ENCODE measurements at regions not wholly inside any gene's neighbourhood (a gene's known extent, or its start where the extent isn't known, plus 50 kb on each side); places are given as distances from the start of the nearest gene placed in this dataset.

DNA sequence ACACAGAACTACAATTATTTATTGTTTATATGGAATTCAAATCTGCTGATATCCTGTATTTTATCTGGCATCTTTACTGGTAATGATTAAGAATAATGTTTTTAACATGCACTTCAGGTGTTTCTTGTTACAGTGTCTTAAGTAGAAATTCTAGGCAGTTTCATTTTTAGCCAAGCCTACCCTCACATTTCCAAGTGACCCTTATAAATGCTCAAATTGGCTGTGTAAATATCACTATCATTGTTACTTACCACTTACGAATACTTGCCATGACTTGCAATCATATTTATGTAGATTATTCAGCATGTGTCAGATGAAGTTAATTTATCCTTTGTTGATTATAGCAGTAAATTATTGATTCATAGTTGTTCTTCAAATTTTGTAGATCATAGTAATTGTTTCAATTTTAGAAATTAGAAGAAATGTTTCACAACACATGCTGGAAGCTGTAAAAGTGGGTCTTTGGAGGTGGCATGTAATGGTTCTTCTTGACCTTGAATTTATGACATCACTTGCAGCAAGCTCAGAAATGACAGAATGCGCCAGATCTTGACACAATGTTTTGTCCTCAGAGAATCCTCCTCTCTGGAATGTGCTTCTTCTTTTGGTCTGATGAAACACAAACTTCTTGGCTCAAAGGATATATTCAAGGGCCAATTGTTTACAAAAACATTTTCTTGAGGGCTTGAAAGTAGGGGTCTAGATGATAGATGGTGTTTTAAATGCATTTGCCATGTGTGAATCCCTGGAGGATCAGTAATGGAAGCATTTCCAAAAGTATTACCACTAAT, 471.8 kb downstream of the COL12A1 start:
- no peak for ATAC-seq
- TF ChIP-seq PPARA (CRISPR knock-in tag; IDR thresholded peaks at IDR 0.05; ENCODE audit: borderline replicate concordance) (no peak), RARB (CRISPR knock-in tag; IDR thresholded peaks at IDR 0.05) (no peak), BACH2 (CRISPR knock-in tag; IDR thresholded peaks at IDR 0.05; ENCODE audit: borderline replicate concordance) (no peak), TOX (CRISPR knock-in tag; IDR thresholded peaks at IDR 0.05; ENCODE audit: borderline replicate concordance) (no peak), ESRRG (CRISPR knock-in tag; IDR thresholded peaks at IDR 0.05) (no peak), GLIS3 (CRISPR knock-in tag; IDR thresholded peaks at IDR 0.05) (no peak), ZFP30 (CRISPR knock-in tag; IDR thresholded peaks at IDR 0.05) (no peak), ARNTL (CRISPR knock-in tag; IDR thresholded peaks at IDR 0.05; ENCODE audit: borderline replicate concordance, low read depth) (no peak)
- TF ChIP-seq, protein P1, sequence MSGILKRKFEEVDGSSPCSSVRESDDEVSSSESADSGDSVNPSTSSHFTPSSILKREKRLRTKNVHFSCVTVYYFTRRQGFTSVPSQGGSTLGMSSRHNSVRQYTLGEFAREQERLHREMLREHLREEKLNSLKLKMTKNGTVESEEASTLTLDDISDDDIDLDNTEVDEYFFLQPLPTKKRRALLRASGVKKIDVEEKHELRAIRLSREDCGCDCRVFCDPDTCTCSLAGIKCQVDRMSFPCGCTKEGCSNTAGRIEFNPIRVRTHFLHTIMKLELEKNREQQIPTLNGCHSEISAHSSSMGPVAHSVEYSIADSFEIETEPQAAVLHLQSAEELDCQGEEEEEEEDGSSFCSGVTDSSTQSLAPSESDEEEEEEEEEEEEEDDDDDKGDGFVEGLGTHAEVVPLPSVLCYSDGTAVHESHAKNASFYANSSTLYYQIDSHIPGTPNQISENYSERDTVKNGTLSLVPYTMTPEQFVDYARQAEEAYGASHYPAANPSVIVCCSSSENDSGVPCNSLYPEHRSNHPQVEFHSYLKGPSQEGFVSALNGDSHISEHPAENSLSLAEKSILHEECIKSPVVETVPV (CRISPR knock-in tag; IDR thresholded peaks at IDR 0.05) = no peak
- TF ChIP-seq, protein P2, sequence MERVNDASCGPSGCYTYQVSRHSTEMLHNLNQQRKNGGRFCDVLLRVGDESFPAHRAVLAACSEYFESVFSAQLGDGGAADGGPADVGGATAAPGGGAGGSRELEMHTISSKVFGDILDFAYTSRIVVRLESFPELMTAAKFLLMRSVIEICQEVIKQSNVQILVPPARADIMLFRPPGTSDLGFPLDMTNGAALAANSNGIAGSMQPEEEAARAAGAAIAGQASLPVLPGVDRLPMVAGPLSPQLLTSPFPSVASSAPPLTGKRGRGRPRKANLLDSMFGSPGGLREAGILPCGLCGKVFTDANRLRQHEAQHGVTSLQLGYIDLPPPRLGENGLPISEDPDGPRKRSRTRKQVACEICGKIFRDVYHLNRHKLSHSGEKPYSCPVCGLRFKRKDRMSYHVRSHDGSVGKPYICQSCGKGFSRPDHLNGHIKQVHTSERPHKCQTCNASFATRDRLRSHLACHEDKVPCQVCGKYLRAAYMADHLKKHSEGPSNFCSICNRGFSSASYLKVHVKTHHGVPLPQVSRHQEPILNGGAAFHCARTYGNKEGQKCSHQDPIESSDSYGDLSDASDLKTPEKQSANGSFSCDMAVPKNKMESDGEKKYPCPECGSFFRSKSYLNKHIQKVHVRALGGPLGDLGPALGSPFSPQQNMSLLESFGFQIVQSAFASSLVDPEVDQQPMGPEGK (CRISPR knock-in tag; IDR thresholded peaks at IDR 0.05; ENCODE audit: borderline replicate concordance) = no peak

DNA sequence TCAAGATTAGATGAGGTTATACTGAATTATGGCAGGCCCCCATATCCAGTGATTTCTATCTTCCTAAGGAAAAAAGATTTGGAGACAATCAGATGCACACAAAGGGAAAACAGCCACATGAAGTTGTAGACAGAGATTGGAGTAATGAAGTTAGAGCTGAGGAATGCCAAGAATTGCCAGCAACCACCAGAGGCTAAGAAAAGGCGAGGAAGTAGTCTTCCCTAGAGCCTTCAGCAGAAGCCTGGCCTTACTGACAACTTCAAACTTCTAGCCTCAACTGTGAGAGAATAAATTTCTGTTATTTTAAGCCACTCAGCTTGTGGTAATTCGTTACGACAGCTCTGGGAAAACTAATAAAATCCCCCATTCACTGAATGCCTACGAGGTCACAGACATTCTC, 473.9 kb downstream of the COL12A1 start:
- ATAC-seq = no peak
- no peak for TF ChIP-seq TCF4 (CRISPR knock-in tag; IDR thresholded peaks at IDR 0.05; ENCODE audit: borderline replicate concordance)
- TF ChIP-seq ZNF565 (CRISPR knock-in tag; conservative IDR thresholded peaks at IDR 0.05; ENCODE audit: low read depth) = no peak
- TF ChIP-seq, protein P3, sequence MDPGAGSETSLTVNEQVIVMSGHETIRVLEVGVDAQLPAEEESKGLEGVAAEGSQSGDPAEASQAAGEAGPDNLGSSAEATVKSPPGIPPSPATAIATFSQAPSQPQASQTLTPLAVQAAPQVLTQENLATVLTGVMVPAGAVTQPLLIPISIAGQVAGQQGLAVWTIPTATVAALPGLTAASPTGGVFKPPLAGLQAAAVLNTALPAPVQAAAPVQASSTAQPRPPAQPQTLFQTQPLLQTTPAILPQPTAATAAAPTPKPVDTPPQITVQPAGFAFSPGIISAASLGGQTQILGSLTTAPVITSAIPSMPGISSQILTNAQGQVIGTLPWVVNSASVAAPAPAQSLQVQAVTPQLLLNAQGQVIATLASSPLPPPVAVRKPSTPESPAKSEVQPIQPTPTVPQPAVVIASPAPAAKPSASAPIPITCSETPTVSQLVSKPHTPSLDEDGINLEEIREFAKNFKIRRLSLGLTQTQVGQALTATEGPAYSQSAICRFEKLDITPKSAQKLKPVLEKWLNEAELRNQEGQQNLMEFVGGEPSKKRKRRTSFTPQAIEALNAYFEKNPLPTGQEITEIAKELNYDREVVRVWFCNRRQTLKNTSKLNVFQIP (CRISPR knock-in tag; IDR thresholded peaks at IDR 0.05; ENCODE audit: borderline replicate concordance, low read depth) = no peak
- TF ChIP-seq ZNF70 (CRISPR knock-in tag; IDR thresholded peaks at IDR 0.05) = no peak
- TF ChIP-seq ESRRG (CRISPR knock-in tag; IDR thresholded peaks at IDR 0.05) = no peak
- no peak for TF ChIP-seq GLIS3 (CRISPR knock-in tag; IDR thresholded peaks at IDR 0.05)
- no peak for TF ChIP-seq RARB (CRISPR knock-in tag; IDR thresholded peaks at IDR 0.05)
- TF ChIP-seq SNAI2 (CRISPR knock-in tag; IDR thresholded peaks at IDR 0.05) = no peak
- TF ChIP-seq PPARA (CRISPR knock-in tag; IDR thresholded peaks at IDR 0.05; ENCODE audit: borderline replicate concordance) = no peak
- TF ChIP-seq, protein P2 (CRISPR knock-in tag; IDR thresholded peaks at IDR 0.05; ENCODE audit: borderline replicate concordance) = no peak
- no peak for TF ChIP-seq BACH2 (CRISPR knock-in tag; IDR thresholded peaks at IDR 0.05; ENCODE audit: borderline replicate concordance)
- no peak for TF ChIP-seq ZFP3 (CRISPR knock-in tag; IDR thresholded peaks at IDR 0.05)
- TF ChIP-seq ZC3H10 (CRISPR knock-in tag; IDR thresholded peaks at IDR 0.05) = no peak
- TF ChIP-seq, protein P1 (CRISPR knock-in tag; IDR thresholded peaks at IDR 0.05) = no peak
- TF ChIP-seq, protein P4, sequence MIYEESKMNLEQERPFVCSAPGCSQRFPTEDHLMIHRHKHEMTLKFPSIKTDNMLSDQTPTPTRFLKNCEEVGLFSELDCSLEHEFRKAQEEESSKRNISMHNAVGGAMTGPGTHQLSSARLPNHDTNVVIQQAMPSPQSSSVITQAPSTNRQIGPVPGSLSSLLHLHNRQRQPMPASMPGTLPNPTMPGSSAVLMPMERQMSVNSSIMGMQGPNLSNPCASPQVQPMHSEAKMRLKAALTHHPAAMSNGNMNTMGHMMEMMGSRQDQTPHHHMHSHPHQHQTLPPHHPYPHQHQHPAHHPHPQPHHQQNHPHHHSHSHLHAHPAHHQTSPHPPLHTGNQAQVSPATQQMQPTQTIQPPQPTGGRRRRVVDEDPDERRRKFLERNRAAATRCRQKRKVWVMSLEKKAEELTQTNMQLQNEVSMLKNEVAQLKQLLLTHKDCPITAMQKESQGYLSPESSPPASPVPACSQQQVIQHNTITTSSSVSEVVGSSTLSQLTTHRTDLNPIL (CRISPR knock-in tag; IDR thresholded peaks at IDR 0.05; ENCODE audit: low read depth) = no peak
- no peak for TF ChIP-seq ISL1 (CRISPR knock-in tag; IDR thresholded peaks at IDR 0.05)
- TF ChIP-seq, protein P5, sequence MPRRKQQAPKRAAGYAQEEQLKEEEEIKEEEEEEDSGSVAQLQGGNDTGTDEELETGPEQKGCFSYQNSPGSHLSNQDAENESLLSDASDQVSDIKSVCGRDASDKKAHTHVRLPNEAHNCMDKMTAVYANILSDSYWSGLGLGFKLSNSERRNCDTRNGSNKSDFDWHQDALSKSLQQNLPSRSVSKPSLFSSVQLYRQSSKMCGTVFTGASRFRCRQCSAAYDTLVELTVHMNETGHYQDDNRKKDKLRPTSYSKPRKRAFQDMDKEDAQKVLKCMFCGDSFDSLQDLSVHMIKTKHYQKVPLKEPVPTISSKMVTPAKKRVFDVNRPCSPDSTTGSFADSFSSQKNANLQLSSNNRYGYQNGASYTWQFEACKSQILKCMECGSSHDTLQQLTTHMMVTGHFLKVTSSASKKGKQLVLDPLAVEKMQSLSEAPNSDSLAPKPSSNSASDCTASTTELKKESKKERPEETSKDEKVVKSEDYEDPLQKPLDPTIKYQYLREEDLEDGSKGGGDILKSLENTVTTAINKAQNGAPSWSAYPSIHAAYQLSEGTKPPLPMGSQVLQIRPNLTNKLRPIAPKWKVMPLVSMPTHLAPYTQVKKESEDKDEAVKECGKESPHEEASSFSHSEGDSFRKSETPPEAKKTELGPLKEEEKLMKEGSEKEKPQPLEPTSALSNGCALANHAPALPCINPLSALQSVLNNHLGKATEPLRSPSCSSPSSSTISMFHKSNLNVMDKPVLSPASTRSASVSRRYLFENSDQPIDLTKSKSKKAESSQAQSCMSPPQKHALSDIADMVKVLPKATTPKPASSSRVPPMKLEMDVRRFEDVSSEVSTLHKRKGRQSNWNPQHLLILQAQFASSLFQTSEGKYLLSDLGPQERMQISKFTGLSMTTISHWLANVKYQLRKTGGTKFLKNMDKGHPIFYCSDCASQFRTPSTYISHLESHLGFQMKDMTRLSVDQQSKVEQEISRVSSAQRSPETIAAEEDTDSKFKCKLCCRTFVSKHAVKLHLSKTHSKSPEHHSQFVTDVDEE (CRISPR knock-in tag; IDR thresholded peaks at IDR 0.05) = no peak
- TF ChIP-seq ZFP30 (CRISPR knock-in tag; IDR thresholded peaks at IDR 0.05) = no peak
- no peak for TF ChIP-seq TOX (CRISPR knock-in tag; IDR thresholded peaks at IDR 0.05; ENCODE audit: borderline replicate concordance)
- no peak for TF ChIP-seq ZNF8 (CRISPR knock-in tag; IDR thresholded peaks at IDR 0.05)

Measured in SK-N-SH treated with all-trans-retinoic acid at 6 μM for 48 hours (cell line).